ENCODE measurements at regions not wholly inside any gene's neighbourhood (a gene's known extent, or its start where the extent isn't known, plus 50 kb on each side); places are given as distances from the start of the nearest gene placed in this dataset.

DNA sequence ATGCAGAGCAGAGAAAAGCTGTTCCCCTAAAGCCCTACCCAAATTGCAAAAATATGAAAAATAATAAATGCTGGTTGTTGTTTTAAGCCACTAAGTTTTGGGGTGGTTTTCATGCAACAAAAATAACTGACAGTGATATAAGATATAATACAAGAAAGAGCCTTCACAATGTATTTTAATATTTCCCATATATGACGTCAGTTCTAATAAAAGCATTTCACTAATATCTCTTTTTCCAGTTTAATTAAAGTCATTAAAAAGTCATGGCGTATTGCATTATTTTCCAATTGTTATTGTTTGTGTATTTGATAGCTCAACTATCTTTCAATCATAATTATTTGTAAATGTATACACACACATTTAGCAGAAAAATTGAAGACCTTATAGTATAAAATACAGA is 134.7 kb upstream of the EPHA7 start:
- no peak for DNase-seq

DNA sequence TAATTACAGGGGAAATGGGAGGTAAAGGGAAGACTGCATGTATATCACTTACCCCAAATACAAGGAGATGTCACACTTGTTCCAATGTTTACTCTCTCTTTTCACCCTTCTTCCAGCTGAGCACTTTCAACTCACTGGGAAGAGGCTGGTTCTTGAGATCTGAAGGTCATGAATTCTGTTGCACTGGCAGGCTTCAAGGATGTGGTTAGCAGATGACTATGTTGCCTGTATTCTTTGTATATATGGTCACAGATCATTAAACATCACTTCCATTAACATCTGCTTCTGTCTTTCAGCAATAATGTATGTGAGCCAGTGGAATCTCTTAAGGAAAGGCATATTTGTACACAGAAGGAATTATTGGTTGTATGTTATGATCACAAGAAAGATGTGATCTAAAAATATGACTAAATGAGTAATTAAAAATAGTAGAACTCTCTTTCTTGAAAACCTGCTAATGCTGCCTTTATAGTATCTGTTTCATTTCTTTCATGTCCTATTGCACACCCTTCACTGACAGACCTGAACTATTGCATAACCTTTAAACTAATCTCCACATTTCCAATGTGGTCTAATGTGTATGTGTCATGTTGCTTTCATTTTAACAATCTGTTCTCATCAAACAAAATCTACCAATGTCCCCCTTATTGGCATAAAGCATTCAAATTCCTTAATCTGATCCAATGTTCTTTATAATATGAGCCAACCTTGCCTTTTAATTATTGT is 131.4 kb upstream of the EPHA7 start:
- no peak for DNase-seq

DNA sequence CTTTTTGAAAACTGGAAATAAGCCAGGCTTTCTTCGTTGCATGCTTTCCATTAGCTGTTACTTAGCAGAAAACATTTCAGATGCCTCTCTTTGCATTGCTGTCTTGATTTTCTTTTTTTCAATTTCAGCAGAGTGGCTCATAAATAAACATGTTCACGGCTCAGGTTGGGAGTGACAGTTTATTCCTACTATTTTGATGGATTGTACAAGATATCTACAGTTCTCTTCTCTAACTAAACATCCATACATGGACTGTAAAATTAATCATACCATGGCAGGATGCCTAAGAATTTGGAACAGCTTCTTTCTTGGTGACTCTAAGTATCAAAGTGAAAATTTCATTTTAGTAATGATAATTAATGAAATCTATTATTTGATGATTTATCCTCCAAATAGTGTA is 130.5 kb upstream of the EPHA7 start:
- no peak for DNase-seq

DNA sequence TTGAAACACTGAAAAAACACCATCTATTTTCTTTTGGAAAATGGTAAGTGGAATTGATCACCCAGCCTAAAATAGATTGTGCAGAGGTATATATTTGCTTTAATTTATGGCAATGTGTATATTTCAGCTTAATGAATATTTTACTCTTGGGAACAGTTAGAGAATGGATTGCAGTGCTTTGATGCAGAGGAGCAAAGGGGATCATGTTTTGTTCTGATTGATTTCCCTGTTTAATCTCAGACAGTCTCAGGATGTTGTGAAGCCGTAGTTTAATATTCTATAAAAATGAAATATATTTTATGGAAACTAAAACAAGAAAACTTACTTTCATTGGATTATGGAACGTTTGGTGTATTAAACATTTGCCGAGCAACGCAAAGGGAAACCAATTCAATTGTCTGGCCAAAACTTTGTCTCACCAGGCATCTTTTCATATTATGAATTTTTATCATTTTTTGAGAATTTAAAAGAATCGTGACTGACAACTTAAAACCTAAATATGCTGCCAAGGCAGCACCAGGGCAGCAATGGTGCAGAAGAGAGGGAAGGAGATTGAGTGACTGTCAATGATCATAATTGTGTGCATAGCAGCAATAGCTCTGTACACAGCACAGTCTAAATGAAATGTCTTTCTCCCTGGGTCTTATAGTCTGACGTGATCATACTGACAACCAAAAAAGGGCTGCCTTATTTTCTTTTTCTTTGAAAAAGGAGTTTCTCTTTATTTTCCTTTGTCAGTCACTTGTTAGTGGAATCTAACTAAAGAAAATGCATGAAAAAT is 105.5 kb upstream of the EPHA7 start:
- DNase-seq, result no peak

DNA sequence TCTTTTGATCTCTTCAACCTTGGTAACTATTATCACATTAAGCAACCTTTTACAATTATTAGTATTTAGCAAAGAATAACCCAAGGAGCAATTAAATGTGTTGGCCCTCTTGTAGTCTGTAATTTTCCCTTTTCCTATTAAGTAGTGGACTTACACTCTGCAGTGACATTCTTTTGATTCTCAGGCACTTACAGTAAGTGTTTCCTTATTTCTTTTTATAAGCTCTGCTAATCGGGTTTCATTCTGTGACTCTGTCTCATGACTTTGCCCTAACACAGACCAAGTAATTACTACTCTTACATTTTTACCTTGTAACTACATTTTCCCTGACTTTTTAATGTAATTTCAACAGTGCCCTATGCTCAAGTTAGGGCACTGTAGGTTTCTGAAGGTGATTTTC is 104.0 kb upstream of the EPHA7 start:
- no peak for DNase-seq

DNA sequence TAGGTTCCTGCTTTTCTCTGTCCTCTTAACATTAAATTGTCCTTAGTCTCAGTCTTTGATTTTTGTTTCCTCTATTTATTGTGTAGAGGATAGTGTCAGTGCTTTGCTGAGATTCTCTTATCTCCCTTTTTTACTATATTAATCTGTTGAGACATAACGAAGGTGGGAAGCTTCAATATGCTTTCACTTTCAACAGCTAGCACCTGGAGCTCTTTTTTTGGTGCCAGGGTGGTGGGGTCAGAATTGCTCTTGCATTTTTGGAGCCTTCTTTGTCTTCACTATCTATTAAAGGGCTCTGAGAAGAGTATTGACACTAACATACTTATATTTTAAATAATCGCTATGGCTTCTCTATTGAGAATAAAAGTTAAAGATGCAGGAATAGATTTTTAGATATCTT is 97.1 kb upstream of the EPHA7 start:
- DNase-seq, result no peak

DNA sequence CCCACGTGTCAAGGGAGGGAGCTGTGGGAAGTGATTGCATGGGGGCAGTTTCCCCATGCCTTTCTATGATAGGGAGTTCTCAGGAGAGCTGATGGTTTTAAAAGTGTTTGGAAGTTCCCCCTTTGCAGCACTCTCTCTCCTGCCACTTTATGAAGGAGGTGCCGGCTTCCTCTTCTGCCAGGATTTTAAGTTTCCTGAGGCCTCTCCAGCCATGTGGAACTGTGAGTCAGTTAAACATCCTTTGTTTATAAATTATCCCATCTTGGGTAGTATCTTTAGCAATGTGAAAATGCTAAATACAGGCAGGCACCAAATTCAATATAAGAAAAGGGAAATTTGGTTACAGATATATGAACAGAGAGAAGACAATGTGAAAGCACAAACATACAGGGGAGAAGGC is 96.4 kb upstream of the EPHA7 start:
- no peak for DNase-seq

DNA sequence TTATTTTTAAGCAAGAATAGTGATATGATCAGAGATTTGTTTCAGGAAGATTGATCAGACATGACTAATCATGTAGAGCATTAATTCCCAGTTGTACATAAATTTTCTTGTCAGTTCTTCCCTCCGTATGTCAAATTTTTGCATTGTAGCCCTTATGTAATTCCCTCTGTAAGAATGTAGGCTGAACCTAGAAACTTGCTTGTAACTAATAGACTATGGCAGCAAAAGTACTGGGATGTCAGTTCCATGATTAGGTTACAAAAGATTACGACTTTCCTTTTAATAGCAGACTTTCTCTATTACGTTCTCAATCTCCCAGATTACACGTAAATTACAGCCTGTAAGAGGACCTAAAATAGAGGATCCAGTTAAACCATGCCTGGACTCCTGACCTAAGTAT is 79.4 kb upstream of the EPHA7 start:
- DNase-seq, result no peak

DNA sequence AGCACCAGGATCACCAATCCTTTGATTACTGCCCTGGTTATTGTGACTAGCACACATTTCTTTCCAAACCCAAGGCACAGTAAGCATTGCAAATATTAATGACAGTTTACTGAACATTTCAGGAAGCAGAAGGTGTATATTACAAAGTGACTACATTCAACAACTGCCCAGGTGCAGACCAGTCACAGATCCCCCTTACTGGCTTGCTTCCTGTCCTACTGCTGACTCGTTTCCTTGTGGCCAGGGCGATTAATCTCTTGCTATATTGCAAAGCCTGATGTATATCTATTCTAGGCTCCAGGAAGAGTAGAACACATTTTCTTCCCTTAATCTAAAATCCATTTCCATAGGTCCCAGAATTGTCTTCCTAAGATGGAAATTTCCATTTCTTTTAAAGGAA is 77.2 kb upstream of the EPHA7 start:
- DNase-seq, result no peak

DNA sequence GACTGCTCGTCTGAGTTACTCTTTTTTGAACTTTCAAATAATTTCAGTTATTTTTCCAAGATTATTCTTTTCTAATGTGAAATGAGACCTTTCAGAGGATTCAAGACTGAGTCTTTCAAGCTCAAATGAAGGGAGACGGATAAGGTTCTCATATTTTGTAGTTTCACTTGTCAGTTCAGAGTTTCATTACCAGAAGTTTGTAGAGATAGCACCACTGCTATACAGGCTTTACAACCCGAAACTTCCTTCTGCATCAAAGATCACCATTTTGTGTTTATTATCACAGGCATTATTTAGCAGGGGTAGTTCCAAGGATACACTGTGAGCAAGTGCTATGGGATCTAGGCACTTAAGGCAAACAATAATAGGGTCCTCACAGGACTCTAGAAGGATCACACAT is 74.7 kb upstream of the EPHA7 start:
- DNase-seq, result no peak

DNA sequence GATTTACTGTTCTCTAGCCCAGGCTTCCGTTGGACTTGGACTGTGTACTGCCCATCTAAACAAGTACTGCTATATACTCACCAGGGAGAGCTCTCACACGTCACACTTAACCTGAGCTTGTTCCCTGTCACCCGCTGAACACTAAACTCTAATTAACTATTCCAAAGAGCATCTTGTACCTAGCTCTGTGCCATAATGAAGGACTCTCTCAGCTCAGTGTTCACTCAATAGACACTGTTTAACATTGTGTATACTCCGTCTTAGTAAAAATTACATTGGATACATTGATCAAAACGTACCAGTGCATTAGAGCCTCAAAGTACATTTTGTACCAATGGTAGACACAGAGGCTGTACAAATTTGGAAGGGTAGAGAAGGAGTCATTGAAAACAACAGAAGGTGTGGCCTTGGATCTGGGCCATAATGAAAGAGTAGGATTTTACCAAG is 55.4 kb upstream of the EPHA7 start:
- DNase-seq, result no peak

DNA sequence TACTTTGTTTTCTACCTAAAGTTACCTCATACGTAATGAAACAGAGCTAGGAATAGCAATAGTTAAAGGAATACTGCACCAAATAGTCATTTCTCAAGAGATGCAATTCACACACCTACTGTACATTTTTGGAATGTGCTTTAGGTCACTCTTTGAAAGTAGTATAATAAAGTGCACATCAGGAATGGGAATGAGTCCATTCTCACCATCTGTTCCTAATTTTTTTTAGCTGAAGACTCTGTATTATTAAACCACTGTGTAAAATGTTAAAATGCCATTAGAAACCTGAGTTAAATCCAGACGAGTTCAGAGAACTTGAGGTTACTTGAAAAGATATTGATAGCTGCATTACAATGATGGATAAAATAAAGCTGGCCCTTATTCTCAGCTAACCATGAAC is 51.9 kb upstream of the EPHA7 start:
- peak in 2 of 3 donors; percentile 27 to 30 for DNase-seq

All from muscle of back (tissue), 3 donors.